OCI-LY3 (cell line): ENCODE measurements at regions not wholly inside any gene's neighbourhood (a gene's known extent, or its start where the extent isn't known, plus 50 kb on each side); places are given as distances from the start of the nearest gene placed in this dataset.
"Not testable (repeated sequence)": the region's sequence is repeated elsewhere in the genome, so short reads cannot be mapped to it uniquely, and the experiment has no call there.

ENCODE experiments used
- H2AFZ ChIP-seq: fragments of 200-600, 300-600 bp; shearing (Covaris generic); 2 replicates; pipeline ENCODE4 v1.6.0; 2014; ENCODE audit warnings: antibody characterized with exemption, low read depth, low read length
- H3K27ac ChIP-seq: fragments of 200-600, 300-600 bp; sonication (generic); 2 replicates; pipeline ENCODE4 v1.5.1; 2014; ENCODE audit warnings: mild to moderate bottlenecking, low read length, moderate library complexity, mixed read lengths
- H3K27me3 ChIP-seq: fragments of 200-600, 300-600 bp; sonication (generic); 2 replicates; pipeline ENCODE4 v1.6.1; 2014; ENCODE audit warnings: low read depth, low read length, mixed read lengths
- H3K36me3 ChIP-seq: fragments of 200-600, 300-600 bp; sonication (generic); replicated peaks from 2 replicates; pipeline ENCODE3; 2014; ENCODE audit warnings: low read depth, low read length, mixed read lengths
- H3K4me1 ChIP-seq: fragments of 300-600, 200-600 bp; sonication (generic); 2 replicates; pipeline ENCODE4 v1.6.1; 2014; ENCODE audit warnings: low read length, mixed read lengths
- H3K4me2 ChIP-seq: fragments of 200-600, 300-600 bp; sonication (generic); 2 replicates; pipeline ENCODE4 v1.6.1; 2014; ENCODE audit warnings: low read length, mixed read lengths
- H3K4me3 ChIP-seq: fragments of 300-600, 200-600 bp; sonication (generic); 2 replicates; pipeline ENCODE4 v1.5.1; 2014; ENCODE audit warnings: antibody characterized with exemption, mild to moderate bottlenecking, low read length, moderate library complexity
- H3K79me2 ChIP-seq: fragments of 300-600, 200-600 bp; shearing (Covaris generic); 2 replicates; pipeline ENCODE4 v1.6.1; 2014; ENCODE audit warnings: mild to moderate bottlenecking, low read length, mixed read lengths
- H3K9ac ChIP-seq: fragments of 300-600, 200-600 bp; shearing (Covaris generic); 2 replicates; pipeline ENCODE4 v1.6.0; 2014; ENCODE audit warnings: mild to moderate bottlenecking, low read length, moderate library complexity
- H3K9me3 ChIP-seq: fragments of 200-600, 300-600 bp; shearing (Covaris generic); 2 replicates; pipeline ENCODE4 v1.6.1; 2014; ENCODE audit warnings: low read length, mixed read lengths; ENCODE audit not compliant: insufficient read depth
- H4K20me1 ChIP-seq: fragments of 200-600, 300-600 bp; sonication (generic); 2 replicates; pipeline ENCODE4 v1.6.1; 2016; ENCODE audit warnings: low read length, mixed read lengths; ENCODE audit not compliant: insufficient read depth
- EZH2phosphoT487 ChIP-seq: fragments of 200-600 bp; shearing (Covaris generic); IDR thresholded peaks from 2 replicates; pipeline ENCODE4 v1.6.1; 2018; ENCODE audit warnings: antibody characterized with exemption, mixed run types, low read depth
- TF ChIP-seq, protein P1 (sequence below): fragments of 200-600, 300-600 bp; sonication (generic); IDR thresholded peaks from 2 replicates; pipeline ENCODE4 v1.5.1; 2014; ENCODE audit warnings: antibody characterized with exemption, low read length, low read depth

DNA sequence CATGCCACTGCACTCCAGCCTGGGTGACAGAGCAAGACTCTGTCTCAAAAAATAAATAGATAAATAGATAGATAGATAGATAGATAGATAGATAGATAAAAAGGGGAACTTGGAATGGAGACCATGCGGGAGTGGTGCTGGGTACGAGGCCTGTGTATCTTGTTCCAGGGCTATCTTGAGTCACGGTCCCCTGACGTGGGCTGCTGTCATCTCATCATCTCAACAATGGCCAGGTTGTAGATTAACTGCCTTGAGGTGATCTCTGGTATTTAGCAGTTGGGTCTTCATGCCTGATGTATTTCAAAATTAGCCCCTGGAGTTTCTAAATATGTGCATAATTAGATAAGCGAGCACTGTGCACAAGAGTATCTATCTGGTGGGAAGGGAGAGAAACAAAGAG, 212.1 kb downstream of the CDRT15L2 start:
- Histone ChIP-seq H3K9me3 (no peaks in the 10 kb centered on the region), H3K9ac (no peak overlapping the region), H3K36me3 (no peaks in the 10 kb centered on the region), H3K79me2 (no peaks in the 10 kb centered on the region), H2AFZ (no peak overlapping the region), H3K27me3 (no peaks in the 10 kb centered on the region), H3K4me3 (no peak overlapping the region), H3K27ac (no peak overlapping the region), H3K4me2 (no peak overlapping the region), H3K4me1 (no peaks in the 10 kb centered on the region), H4K20me1 (no peaks in the 10 kb centered on the region)
- TF ChIP-seq, protein P1, sequence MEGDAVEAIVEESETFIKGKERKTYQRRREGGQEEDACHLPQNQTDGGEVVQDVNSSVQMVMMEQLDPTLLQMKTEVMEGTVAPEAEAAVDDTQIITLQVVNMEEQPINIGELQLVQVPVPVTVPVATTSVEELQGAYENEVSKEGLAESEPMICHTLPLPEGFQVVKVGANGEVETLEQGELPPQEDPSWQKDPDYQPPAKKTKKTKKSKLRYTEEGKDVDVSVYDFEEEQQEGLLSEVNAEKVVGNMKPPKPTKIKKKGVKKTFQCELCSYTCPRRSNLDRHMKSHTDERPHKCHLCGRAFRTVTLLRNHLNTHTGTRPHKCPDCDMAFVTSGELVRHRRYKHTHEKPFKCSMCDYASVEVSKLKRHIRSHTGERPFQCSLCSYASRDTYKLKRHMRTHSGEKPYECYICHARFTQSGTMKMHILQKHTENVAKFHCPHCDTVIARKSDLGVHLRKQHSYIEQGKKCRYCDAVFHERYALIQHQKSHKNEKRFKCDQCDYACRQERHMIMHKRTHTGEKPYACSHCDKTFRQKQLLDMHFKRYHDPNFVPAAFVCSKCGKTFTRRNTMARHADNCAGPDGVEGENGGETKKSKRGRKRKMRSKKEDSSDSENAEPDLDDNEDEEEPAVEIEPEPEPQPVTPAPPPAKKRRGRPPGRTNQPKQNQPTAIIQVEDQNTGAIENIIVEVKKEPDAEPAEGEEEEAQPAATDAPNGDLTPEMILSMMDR, result no peak
- no peak for TF ChIP-seq EZH2phosphoT487

DNA sequence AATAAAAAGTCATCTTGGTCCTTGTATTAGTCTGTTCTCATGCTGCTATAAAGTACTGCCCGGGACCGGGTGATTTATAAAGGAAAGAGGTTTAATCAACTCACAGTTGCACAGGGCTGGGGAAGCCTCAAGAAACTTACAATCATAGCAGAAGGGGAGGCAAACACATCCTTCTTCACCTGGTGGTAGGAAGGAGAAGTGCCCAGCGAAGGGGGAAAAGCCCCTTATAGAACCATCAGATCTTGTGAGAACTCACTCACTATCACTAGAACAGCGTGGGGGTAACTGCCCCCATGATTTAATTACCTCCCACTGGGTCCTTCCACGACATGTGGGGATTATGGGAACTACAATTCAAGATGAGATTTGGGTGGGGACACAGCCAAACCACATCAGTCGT, 215.0 kb downstream of the CDRT15L2 start:
- H4K20me1 ChIP-seq, H3K9me3 ChIP-seq, H3K27me3 ChIP-seq, H3K79me2 ChIP-seq, H3K4me2 ChIP-seq, H3K4me3 ChIP-seq, H3K27ac ChIP-seq, H3K4me1 ChIP-seq, H2AFZ ChIP-seq, H3K36me3 ChIP-seq, H3K9ac ChIP-seq: not testable (repeated sequence)

DNA sequence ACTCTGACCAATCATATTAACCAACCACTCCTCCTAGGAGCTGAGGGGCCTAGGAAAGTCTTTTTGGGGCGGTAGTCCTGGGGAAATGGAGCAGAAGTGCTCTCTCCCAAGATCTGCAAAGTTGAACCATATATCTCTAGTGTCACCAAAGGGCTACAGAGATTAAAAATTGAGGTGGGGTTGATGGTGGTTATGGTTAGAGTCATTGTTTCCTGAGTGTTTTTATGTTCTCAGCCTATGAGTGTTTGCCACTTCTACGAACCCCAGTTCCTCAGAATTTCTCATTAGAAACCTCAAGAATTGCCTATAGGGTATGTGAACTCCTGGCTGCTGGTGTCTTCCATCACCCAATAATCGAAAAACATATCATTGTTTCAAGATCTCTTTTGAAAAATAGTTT, 217.8 kb downstream of the CDRT15L2 start:
- H2AFZ ChIP-seq, result no peak overlapping the region
- H3K4me3 ChIP-seq, result no peak overlapping the region
- H3K4me2 ChIP-seq, result no peak overlapping the region
- H3K79me2 ChIP-seq, result no peaks in the 10 kb centered on the region
- no peak overlapping the region for H3K27ac ChIP-seq
- no peaks in the 10 kb centered on the region for H3K36me3 ChIP-seq
- no peaks in the 10 kb centered on the region for H3K9me3 ChIP-seq
- H3K4me1 ChIP-seq, result no peaks in the 10 kb centered on the region
- TF ChIP-seq, protein P1, result no peak
- TF ChIP-seq EZH2phosphoT487, result no peak
- no peak overlapping the region for H3K9ac ChIP-seq
- no peaks in the 10 kb centered on the region for H4K20me1 ChIP-seq
- no peaks in the 10 kb centered on the region for H3K27me3 ChIP-seq

DNA sequence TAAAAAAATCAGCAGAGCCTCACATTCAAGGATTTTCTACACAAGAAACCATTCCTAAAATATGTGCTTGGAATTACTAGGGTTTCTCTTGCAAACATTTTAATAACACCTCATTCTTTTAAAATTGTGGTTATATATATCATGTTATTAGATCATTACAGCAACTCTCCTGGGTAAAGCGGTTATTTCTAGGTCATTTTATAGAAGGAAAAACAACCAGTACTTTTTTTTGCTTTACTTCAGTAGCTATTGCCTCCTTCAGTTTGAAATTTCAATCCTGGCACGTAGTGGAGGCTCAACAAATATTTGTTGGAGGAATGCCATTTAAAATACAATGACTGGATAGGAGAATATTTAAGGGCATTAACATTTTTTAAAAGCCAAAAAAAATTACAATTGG, 220.6 kb downstream of the CDRT15L2 start:
- Histone ChIP-seq H3K9ac (no peak overlapping the region), H3K79me2 (no peaks in the 10 kb centered on the region), H4K20me1 (no peaks in the 10 kb centered on the region), H3K27me3 (no peaks in the 10 kb centered on the region), H3K4me2 (no peak overlapping the region), H2AFZ (no peak overlapping the region), H3K36me3 (no peaks in the 10 kb centered on the region), H3K4me3 (no peak overlapping the region), H3K9me3 (no peaks in the 10 kb centered on the region), H3K4me1 (no peaks in the 10 kb centered on the region), H3K27ac (no peak overlapping the region)
- TF ChIP-seq, protein P1, result no peak
- no peak for TF ChIP-seq EZH2phosphoT487

DNA sequence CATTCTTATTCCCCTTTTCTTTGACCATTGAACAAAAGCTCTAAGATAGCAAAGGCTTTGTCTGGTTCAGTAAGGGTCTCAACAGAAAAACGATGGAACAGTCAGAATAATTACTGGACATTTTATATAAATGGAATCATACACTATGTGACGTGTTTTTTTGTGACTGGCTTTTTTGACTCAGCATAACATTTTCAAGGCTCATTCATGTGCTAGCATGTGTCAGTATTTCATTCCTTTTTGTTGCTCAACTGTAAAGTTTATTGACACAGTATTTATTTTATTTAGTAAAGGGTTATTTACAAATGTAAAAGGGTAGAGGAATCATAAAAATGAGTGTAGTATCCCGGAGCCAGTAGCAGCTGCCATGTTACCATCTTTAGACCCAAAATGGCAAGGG, 226.2 kb downstream of the CDRT15L2 start:
- Histone ChIP-seq H3K27me3 (no peaks in the 10 kb centered on the region), H4K20me1 (no peaks in the 10 kb centered on the region), H3K9me3 (no peaks in the 10 kb centered on the region), H3K36me3 (no peaks in the 10 kb centered on the region), H3K9ac (no peak overlapping the region), H3K79me2 (no peaks in the 10 kb centered on the region), H3K4me2 (no peak overlapping the region), H3K4me3 (no peak overlapping the region), H3K27ac (no peak overlapping the region), H3K4me1 (no peaks in the 10 kb centered on the region), H2AFZ (no peak overlapping the region)
- TF ChIP-seq, protein P1, result no peak
- no peak for TF ChIP-seq EZH2phosphoT487

DNA sequence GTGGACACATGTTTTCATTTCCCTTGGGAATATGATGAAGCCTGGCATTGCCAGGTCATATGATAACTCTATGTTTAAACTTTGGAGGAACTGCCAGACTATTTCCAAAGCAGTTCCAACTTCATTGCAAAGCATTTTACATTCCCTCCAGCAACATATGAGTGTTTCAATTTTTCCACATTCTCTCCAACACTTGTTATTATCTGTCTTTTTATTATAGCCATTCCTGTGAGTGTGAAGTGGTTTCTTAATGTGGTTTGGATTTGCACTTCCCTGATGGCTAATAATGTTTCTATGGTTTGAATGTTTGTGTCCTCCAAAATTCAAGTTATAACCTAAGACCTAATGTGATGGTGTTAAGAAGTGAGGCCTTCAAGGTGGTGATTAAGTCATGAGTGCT, 228.0 kb downstream of the CDRT15L2 start:
- H2AFZ ChIP-seq, H3K79me2 ChIP-seq, H3K27me3 ChIP-seq, H3K4me3 ChIP-seq, H3K9ac ChIP-seq, H4K20me1 ChIP-seq, H3K4me2 ChIP-seq, H3K27ac ChIP-seq, H3K9me3 ChIP-seq, H3K4me1 ChIP-seq, H3K36me3 ChIP-seq: not testable (repeated sequence)

DNA sequence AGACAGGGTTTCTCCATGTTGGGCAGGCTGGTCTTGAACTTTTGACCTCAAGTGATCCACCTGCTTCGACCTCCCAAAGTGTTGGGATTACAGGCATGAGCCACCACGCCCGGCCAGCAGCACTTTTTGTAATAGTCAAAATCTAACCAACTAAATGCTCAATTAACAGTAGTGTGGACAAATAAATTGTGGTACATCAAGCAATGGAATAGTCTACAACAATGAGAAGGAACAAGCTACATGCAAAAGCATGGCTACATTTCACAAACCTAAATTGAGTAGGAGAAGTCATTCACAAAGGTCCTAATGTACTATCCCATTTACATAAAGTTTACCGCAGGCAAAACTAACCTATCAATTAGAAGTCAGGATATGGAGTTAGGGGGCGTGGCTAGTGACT, 227.4 kb downstream of the USP22 start:
- H3K79me2 ChIP-seq, H3K4me1 ChIP-seq, H3K27me3 ChIP-seq, H3K9ac ChIP-seq, H3K4me2 ChIP-seq, H3K4me3 ChIP-seq, H3K27ac ChIP-seq, H2AFZ ChIP-seq, H3K9me3 ChIP-seq, H4K20me1 ChIP-seq, H3K36me3 ChIP-seq: not testable (repeated sequence)
